Esophagus muscularis mucosa (tissue), 4 donors: ENCODE measurements at regions not wholly inside any gene's neighbourhood (a gene's known extent, or its start where the extent isn't known, plus 50 kb on each side); places are given as distances from the start of the nearest gene placed in this dataset.

Source experiments
- DNase-seq: peaks from one replicate; pipeline ENCODE4 v3.0.0-alpha.2; 2017; ENCODE audit errors: extremely low spot score
- H3K27ac ChIP-seq, 4 donors: fragments of 200-600 bp; sonication (generic); replicated peaks in 1 of 4; 1 replicate in 3 of 4; 2 replicates in 1 of 4; pipeline ENCODE4 v1.5.1; 2016 to 2019; ENCODE audit warnings: mild to moderate bottlenecking in 1 of 4
- H3K27me3 ChIP-seq, 4 donors: fragments of 200-600 bp; sonication (generic); one replicate each; pipeline versions ENCODE4 v1.5.1 to v1.6.0; 2016 to 2019
- H3K36me3 ChIP-seq, 4 donors: fragments of 200-600 bp; sonication (generic); one replicate each; pipeline ENCODE4 v1.5.1; 2016 to 2019
- H3K4me1 ChIP-seq, 4 donors: fragments of 200-600 bp; sonication (generic); one replicate each; pipeline ENCODE4 v1.5.1; 2016 to 2019
- H3K4me3 ChIP-seq, 4 donors: fragments of 200-600 bp; sonication (generic); 1 replicate in 2 of 4; 2 replicates in 2 of 4; pipeline ENCODE4 v1.5.1; 2016 to 2019; ENCODE audit warnings: mild to moderate bottlenecking in 4 of 4, moderate library complexity in 1 of 4
- H3K9me3 ChIP-seq, 4 donors: fragments of 200-600 bp; sonication (generic); 1 replicate in 3 of 4; 2 replicates in 1 of 4; pipeline ENCODE4 v1.5.1; 2016 to 2019
- EP300 ChIP-seq: sonication (generic); formaldehyde crosslinking; IDR thresholded peaks from one replicate; pipeline ENCODE4 v1.6.1; 2017; ENCODE audit warnings: antibody characterized with exemption
- POLR2A ChIP-seq: fragments of 450-650 bp; IDR thresholded peaks from one replicate; pipeline ENCODE4 v1.6.1; 2017; ENCODE audit warnings: antibody characterized with exemption, moderate library complexity, mild to moderate bottlenecking, low read depth
- POLR2AphosphoS5 ChIP-seq, 2 donors: sonication (generic); formaldehyde crosslinking; IDR thresholded peaks; one replicate each; pipeline ENCODE4 v1.6.1; 2017; ENCODE audit warnings: antibody characterized with exemption in 2 of 2
- WGBS: methylation state at CpG from one replicate; pipeline ENCODE4 v1.1.5; 2018; 5-methylcytosine and 5-hydroxymethylcytosine counted together
- intact Hi-C: fragments of 100-400 bp; cut with DNase I; formaldehyde crosslinking; loops from one replicate; pipeline ENCODE4 v1.15.1; 2023
- TF ChIP-seq, protein P1 (sequence below), 3 experiments: fragments of 200-600 bp in 2 of 3; fragments of 450-650 bp in 1 of 3; sonication (generic) in 2 of 3; IDR thresholded peaks; one replicate each; pipeline ENCODE4 v1.5.1; 2017 to 2019; ENCODE audit warnings: antibody characterized with exemption in 3 of 3, mild to moderate bottlenecking in 2 of 3, moderate library complexity in 1 of 3

DNA sequence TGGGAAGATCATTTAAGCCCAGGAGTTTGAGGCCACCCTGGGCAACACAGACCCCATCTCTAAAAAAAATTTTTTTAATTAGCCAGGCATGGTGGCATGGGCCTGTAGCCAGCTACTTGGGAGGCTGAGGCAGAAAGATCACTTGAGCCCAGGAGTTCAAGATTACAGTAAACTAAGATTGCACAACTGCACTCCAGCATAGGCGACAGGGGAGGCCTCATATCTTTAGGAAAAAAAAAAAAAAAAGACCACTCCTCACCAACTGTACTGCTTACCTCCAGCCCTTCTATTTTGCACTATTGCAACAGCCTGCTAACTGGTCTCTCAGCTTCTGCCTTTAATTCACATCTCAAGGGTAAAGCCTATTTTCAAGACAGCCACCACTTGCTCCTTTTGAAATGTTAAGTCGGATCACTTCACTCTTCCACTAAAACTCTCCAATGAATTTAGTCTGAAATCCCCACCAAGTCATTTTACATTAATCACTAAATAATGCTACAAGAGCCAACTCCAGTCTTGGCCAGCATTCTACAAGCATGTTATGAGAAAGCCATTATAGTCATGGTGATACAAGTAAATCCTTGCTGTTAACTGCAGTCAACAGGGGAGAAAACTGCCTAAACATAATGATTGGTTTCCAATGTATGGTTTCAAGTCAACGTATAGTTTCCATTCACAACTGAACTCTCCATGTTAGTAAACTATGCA is 106.0 kb downstream of the RPS29 start:
- H3K27me3 ChIP-seq, result no peaks in the 10 kb centered on the region
- H3K27ac ChIP-seq, result no peak overlapping the region
- WGBS, result 70% methylated on average over 3 of the region's 3 CpGs
- no peak overlapping the region for H3K4me3 ChIP-seq
- intact Hi-C loops, result no loop called here
- H3K9me3 ChIP-seq, result peaks cover 0 to 7% (median 0%) of the 10 kb centered on the region in 4 donors
- no peaks in the 10 kb centered on the region for H3K4me1 ChIP-seq
- no peaks in the 10 kb centered on the region for H3K36me3 ChIP-seq
- TF ChIP-seq POLR2A (no peak), POLR2AphosphoS5 (IDR thresholded peaks at IDR 0.05) (no peak), EP300 (no peak)
- TF ChIP-seq, protein P1, sequence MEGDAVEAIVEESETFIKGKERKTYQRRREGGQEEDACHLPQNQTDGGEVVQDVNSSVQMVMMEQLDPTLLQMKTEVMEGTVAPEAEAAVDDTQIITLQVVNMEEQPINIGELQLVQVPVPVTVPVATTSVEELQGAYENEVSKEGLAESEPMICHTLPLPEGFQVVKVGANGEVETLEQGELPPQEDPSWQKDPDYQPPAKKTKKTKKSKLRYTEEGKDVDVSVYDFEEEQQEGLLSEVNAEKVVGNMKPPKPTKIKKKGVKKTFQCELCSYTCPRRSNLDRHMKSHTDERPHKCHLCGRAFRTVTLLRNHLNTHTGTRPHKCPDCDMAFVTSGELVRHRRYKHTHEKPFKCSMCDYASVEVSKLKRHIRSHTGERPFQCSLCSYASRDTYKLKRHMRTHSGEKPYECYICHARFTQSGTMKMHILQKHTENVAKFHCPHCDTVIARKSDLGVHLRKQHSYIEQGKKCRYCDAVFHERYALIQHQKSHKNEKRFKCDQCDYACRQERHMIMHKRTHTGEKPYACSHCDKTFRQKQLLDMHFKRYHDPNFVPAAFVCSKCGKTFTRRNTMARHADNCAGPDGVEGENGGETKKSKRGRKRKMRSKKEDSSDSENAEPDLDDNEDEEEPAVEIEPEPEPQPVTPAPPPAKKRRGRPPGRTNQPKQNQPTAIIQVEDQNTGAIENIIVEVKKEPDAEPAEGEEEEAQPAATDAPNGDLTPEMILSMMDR (IDR thresholded peaks at IDR 0.05), result no peak
- no peak for DNase-seq

DNA sequence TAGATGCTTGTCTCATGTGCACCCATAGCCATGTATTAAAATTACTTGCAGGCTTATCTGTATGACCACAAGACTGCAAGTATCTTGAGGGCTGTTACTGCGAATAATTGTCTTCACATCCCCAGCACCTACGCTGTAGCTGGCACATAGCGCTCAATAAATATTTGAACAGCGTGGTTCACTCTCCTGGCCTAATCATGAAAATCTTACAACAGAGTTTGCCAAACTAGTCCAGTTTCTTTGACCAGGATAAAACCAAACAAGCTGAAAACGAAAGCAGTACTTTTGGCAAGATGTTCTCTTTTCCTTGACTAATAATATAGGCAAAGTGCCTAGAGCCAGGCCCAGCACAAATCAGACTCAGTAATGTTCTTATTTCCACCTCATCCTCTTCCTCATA is 106.7 kb downstream of the RPS29 start:
- Histone ChIP-seq H3K4me1 (no peaks in the 10 kb centered on the region), H3K36me3 (no peaks in the 10 kb centered on the region), H3K4me3 (no peak overlapping the region), H3K27ac (no peak overlapping the region), H3K9me3 (peaks cover 0 to 7% (median 0%) of the 10 kb centered on the region in 4 donors), H3K27me3 (no peaks in the 10 kb centered on the region)
- WGBS, result 77% methylated on average over 5 of the region's 5 CpGs
- TF ChIP-seq POLR2AphosphoS5 (IDR thresholded peaks at IDR 0.05), result no peak
- TF ChIP-seq EP300, result no peak
- TF ChIP-seq, protein P1 (IDR thresholded peaks at IDR 0.05), result no peak
- no peak for TF ChIP-seq POLR2A
- peak; percentile 79 for DNase-seq
- intact Hi-C loops, result no loop called here

DNA sequence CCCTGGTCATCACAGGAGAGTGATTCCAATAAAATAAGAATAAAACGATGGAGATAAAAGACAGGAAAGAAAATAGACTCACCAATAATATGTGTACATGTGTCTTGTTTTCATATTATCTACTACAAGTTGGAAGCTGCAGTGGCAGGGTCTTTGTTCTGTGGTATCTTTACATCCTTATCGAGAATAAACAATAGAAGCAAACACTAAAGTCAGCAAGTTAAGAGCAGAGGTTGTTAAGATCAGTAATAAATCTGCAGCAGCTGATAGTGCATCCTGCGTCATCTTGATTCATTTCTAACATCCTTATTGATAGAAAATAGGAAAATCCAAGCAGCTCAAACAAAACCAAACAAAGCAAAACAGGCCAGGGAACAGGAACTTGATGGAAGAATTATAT is 107.4 kb downstream of the RPS29 start:
- TF ChIP-seq POLR2A (no peak), POLR2AphosphoS5 (IDR thresholded peaks at IDR 0.05) (no peak), EP300 (no peak)
- TF ChIP-seq, protein P1 (IDR thresholded peaks at IDR 0.05), result no peak
- peaks cover 0 to 7% (median 0%) of the 10 kb centered on the region in 4 donors for H3K9me3 ChIP-seq

DNA sequence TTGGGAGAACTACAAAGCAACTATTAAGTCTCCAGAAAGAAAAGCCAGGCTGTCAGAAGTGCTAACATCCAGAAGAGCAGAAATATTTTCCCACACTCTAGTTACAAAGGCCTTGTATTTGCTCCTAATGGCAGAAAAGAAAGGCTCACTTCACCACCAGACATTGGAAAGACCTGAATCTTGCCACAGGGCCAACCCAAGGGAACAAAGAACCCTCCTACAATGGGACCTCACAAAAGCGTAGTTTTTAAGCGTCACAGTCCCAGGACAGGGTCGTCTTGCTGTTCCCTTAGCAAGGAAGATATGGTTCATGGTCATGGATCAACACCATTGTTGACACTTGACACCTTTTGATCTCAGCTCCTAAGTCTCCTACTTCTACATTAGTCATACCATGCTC is 119.1 kb downstream of the RPS29 start:
- TF ChIP-seq POLR2AphosphoS5 (IDR thresholded peaks at IDR 0.05) (no peak), EP300 (no peak), POLR2A (no peak)
- TF ChIP-seq, protein P1 (IDR thresholded peaks at IDR 0.05), result no peak
- 76% methylated on average over 3 of the region's 3 CpGs for WGBS

More for the DNA sequence above, 107.4 kb downstream of the RPS29 start:
- WGBS, result 82% methylated on average over 3 of the region's 3 CpGs
- Histone ChIP-seq H3K4me1 (no peaks in the 10 kb centered on the region), H3K4me3 (no peak overlapping the region), H3K27ac (no peak overlapping the region), H3K36me3 (no peaks in the 10 kb centered on the region), H3K27me3 (no peaks in the 10 kb centered on the region)
- intact Hi-C loops, result no loop called here
- no peak for DNase-seq

DNA sequence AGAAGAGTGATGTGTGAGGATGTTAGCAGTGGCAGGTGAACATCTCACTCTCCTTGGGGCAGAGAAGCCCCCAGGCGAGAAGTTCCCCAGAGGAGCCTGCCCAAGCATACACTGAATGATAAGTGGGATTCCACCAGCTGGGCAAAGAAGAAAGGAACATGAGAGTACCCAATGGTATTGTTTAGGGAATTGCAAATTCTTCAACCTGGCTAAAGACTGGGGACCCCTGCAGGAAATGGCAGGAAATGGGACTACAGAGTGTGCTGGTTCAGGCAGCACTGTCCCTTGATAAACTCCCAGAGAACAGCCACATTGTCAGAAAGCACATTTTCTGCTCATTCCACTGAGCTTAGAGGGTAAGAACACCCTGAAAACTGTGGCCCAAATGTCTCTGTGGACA is 121.3 kb downstream of the RPS29 start:
- intact Hi-C loops, result no loop called here
- TF ChIP-seq EP300 (no peak), POLR2A (no peak), POLR2AphosphoS5 (IDR thresholded peaks at IDR 0.05) (no peak)
- TF ChIP-seq, protein P1 (IDR thresholded peaks at IDR 0.05), result no peak
- DNase-seq, result no peak

More for the DNA sequence above, 119.1 kb downstream of the RPS29 start:
- no peaks in the 10 kb centered on the region for H3K27me3 ChIP-seq
- intact Hi-C loops, result no loop called here
- no peaks in the 10 kb centered on the region for H3K36me3 ChIP-seq
- no peaks in the 10 kb centered on the region for H3K9me3 ChIP-seq
- no peak overlapping the region for H3K4me3 ChIP-seq
- DNase-seq, result no peak
- H3K27ac ChIP-seq, result no peak overlapping the region
- H3K4me1 ChIP-seq, result peaks cover 0 to 9% (median 3%) of the 10 kb centered on the region in 4 donors

More for the DNA sequence above, 121.3 kb downstream of the RPS29 start:
- no peak overlapping the region for H3K4me3 ChIP-seq
- H3K9me3 ChIP-seq, result no peaks in the 10 kb centered on the region
- no peaks in the 10 kb centered on the region for H3K27me3 ChIP-seq
- WGBS, result 100% methylated on average over 1 of the region's 1 CpG
- no peak overlapping the region for H3K27ac ChIP-seq
- no peaks in the 10 kb centered on the region for H3K36me3 ChIP-seq
- peaks cover 0 to 9% (median 3%) of the 10 kb centered on the region in 4 donors for H3K4me1 ChIP-seq
